Stimulated activated CD4-positive, alpha-beta T cell treated with anti-CD3 and anti-CD28 coated beads, TNF-alpha, amount 100 ng/mL, for 1 hour (primary cell): ENCODE measurements at regions not wholly inside any gene's neighbourhood (a gene's known extent, or its start where the extent isn't known, plus 50 kb on each side); places are given as distances from the start of the nearest gene placed in this dataset.
"Not testable (repeated sequence)": the region's sequence is repeated elsewhere in the genome, so short reads cannot be mapped to it uniquely, and the experiment has no call there.

Experiments used
- DNase-seq, 3 donors: peaks; one replicate each; pipeline ENCODE4 v3.0.0-alpha.2; 2020; ENCODE audit warnings: low read depth in 3 of 3, low spot score in 1 of 3

- no peak for DNase-seq
Observed at GRCh38 chr20:4635781-4636180, 50.5 kb upstream of the PRNP start.

GRCh38 chr20:4635342-4635741, 50.9 kb upstream of the PRNP start:
- DNase-seq = no peak

- DNase-seq = no peak
Observed at GRCh38 chr20:4633780-4634179, 52.5 kb upstream of the PRNP start.

- DNase-seq = no peak
Observed at GRCh38 chr20:4633379-4633778, 52.9 kb upstream of the PRNP start.

- no peak for DNase-seq
Observed at GRCh38 chr20:4632876-4633275, 53.4 kb upstream of the PRNP start.

GRCh38 chr20:4626228-4626627, 60.0 kb upstream of the PRNP start:
- no peak for DNase-seq

GRCh38 chr20:4625687-4626086, 60.6 kb upstream of the PRNP start:
- no peak for DNase-seq

GRCh38 chr20:4624675-4625336, 61.5 kb upstream of the PRNP start:
- DNase-seq = not testable (repeated sequence)

GRCh38 chr20:4619144-4619543, 67.1 kb upstream of the PRNP start:
- not testable (repeated sequence) for DNase-seq

- no peak for DNase-seq
Observed at GRCh38 chr20:4617484-4617883, 68.8 kb upstream of the PRNP start.

GRCh38 chr20:4617019-4617418, 69.2 kb upstream of the PRNP start:
- DNase-seq = no peak

- DNase-seq = peak; percentile 31 to 41 (median 37)
Observed at GRCh38 chr20:4613718-4614620, 72.3 kb upstream of the PRNP start.

GRCh38 chr20:4613184-4613583, 73.1 kb upstream of the PRNP start:
- no peak for DNase-seq

- DNase-seq = no peak
Observed at GRCh38 chr20:4610871-4611270, 75.4 kb upstream of the PRNP start.

GRCh38 chr20:4609511-4609910, 76.7 kb upstream of the PRNP start:
- no peak for DNase-seq

GRCh38 chr20:4608861-4609260, 77.4 kb upstream of the PRNP start:
- DNase-seq = no peak

GRCh38 chr20:4607287-4607713, 79.0 kb upstream of the PRNP start:
- DNase-seq = peak; percentile 18 to 39 (median 18)

- no peak for DNase-seq
Observed at GRCh38 chr20:4606051-4606450, 80.2 kb upstream of the PRNP start.

GRCh38 chr20:4605166-4605565, 81.1 kb upstream of the PRNP start:
- no peak for DNase-seq

- no peak for DNase-seq
Observed at GRCh38 chr20:4604580-4604979, 81.7 kb upstream of the PRNP start.

GRCh38 chr20:4603724-4604123, 82.5 kb upstream of the PRNP start:
- DNase-seq = no peak

GRCh38 chr20:4602297-4602631, 84.0 kb upstream of the PRNP start:
- no peak for DNase-seq
